H54 (cell line): ENCODE measurements at regions not wholly inside any gene's neighbourhood (a gene's known extent, or its start where the extent isn't known, plus 50 kb on each side); places are given as distances from the start of the nearest gene placed in this dataset.
"Not testable (repeated sequence)": the region's sequence is repeated elsewhere in the genome, so short reads cannot be mapped to it uniquely, and the experiment has no call there.

Experiments used
- DNase-seq: peaks from one replicate; pipeline ENCODE4 v3.0.0; 2011; ENCODE audit warnings: low spot score, mixed read lengths; ENCODE audit not compliant: insufficient read length
- FAIRE-seq: peaks from 3 replicates; lab custom pipeline; 2011; peaks lifted over from hg19 to GRCh38; lab: Jason Lieb, UNC
- POLR2A ChIP-seq: IDR thresholded peaks from 2 replicates; pipeline ENCODE4 v1.6.1; 2011; ENCODE audit warnings: low read depth, mild to moderate bottlenecking, low read length

DNA sequence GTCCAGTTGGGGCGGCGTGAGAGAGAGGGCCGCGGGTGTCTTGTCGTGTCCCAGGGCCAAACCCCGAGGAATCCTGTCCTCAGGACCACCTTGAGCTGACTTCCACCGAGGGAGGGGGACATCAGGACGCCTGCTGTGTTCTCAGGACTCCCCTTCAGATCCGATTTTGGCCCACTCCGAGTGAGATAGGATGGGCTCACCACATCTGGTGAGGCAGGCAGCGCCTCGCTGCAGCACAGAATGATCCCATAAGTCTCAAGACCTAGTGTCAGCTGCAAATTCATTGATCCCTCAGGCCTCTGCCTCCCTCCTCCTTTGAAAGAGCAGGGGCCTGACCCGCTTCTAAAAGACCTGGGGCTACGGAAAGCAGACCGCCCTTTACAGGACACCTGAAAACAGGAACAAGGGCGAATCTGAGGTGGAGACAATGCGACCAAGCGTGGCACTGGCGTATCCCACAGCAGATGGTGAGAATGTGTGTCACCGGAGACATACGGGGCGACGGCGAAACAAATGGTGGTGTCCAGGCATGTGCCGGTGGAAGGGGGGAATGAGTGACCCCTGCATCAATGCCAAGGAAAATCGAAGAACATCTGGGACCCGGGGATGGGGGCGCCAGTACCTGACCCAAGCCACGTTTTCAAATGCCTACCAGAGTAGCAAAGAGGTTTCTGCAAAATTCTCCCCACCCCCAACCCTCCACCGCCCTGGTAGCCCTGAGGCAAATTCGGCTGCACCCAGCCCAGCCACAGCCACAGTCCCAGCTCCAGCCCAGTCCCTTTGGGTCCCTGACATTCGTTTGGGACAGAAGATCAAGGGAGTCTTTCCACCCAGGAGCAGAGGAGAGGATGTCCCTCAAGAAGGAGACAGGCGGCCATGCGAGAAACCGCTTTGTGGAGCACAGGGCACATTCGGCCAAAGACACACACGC lies 162.1 kb upstream of the ZNF337 start:
- DNase-seq (no peak), FAIRE-seq (no peak)
- TF ChIP-seq POLR2A = no peak

DNA sequence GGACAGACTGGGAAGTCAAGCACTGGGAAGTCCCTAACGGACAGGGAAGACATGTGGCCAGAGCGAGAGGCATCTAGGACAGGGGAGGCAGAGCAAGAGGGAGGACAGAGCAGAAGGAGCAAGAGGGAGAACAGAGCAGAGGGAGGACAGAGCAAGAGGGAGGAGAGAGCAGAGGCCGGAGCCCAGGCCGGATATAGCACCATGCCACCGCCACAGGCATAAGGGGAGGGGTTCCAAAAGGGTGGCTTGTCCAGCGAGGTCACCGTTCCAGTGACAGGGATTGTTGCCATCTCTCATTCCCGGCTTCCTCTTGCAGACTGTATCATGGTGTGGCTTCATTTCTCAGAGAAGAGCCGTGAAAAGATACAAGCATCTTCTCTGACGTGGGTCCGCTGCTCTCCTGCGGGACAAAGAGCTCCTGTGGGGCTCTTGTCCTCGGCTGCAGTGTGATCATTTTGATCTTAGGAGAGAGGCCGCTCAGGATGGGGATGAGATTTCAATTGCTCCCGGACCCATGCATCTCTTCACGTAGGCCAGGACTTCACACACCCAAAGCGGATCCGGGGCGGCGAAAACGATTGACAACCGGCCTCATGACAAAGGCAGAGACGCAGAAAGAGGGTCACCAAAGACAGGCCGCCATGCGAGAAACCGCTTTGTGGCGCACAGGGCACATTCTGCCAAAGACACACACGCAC lies 160.6 kb upstream of the ZNF337 start:
- not testable (repeated sequence) for FAIRE-seq

DNA sequence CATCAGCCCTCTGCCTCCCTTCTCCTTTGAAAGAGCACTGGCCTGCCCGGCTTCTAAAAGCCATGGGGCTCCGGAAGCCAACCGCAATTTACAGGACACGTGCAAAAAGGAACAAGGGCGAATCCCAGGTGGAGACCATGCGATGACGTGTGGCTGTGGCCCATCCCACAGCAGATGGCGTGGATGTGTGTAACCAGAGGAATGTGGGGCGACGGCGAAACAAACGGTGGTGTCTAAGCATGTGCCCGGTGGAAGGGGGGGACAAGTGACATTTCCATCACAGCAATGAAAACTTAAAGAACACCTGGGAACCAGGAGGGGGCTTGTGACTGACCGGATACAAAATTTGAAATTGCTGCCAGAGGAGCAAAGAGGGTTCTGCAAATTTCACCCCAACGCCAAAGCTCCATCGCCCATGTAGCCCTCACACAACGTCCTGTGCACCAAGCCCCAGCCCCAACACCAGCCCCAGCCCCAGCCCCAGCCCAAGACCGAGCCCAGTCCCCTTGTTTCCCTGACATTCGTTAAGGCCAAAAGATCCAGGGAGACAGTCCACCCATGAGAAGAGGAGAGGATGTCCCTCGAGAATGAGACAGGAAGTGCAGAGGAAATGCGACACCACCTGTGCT lies 159.7 kb upstream of the ZNF337 start:
- TF ChIP-seq POLR2A = no peak
- no peak for FAIRE-seq

More for the DNA sequence above, 160.6 kb upstream of the ZNF337 start:
- DNase-seq = not testable (repeated sequence)

DNA sequence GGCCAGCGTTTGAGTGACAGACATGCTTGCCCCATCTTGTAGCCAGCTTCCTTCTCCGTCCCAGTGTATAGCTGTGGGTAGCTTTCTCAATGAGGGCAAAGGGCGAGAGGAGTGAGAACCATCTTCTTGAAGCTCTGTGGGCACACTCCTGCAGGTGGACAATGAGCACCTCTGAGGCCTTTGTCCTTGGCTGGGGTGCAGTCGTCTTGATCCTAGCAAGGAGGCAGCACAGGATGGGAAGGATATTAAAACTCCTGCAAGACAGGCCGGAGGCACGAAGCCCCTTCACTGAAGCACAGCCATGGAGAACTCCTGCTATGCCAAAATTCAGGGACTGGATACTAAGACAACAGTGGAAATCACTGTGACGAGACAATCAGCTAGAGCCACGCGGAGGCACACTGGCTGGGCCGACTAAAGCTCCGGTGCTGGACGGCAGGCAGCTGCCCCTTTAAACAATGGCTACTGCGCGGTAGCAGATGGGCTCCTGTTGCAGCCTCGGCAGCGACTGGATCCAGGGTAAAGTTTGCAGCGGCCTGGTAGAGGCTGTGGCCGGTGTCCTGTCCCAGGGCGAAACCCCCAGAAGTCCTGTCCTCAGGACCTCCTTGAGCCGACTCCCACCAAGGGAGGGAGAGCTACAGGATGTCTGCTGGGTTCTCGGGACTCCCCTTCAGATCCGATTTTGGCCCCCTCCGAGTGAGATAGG lies 159.0 kb upstream of the ZNF337 start:
- FAIRE-seq, DNase-seq: not testable (repeated sequence)

More for the DNA sequence above, 159.7 kb upstream of the ZNF337 start:
- no peak for DNase-seq

DNA sequence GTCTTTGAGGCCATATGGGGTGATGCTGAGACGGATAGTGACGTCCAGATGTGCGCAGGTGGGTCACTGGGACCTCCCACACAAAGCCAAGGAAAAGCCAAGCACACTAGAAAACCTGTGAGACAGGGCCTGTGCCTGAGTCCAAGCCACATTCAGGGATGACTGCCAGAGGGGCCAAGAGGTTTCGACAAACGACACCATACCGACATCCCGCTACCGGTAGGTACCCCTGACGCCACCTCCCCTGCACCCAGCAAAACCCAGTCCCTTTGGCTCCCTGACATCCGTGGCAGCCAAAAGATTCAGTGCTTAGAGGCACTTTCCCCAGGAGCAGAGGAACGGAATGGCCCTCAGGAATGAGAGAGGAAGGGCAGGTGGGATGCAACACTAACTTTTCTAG lies 158.0 kb upstream of the ZNF337 start:
- FAIRE-seq, DNase-seq: not testable (repeated sequence)

DNA sequence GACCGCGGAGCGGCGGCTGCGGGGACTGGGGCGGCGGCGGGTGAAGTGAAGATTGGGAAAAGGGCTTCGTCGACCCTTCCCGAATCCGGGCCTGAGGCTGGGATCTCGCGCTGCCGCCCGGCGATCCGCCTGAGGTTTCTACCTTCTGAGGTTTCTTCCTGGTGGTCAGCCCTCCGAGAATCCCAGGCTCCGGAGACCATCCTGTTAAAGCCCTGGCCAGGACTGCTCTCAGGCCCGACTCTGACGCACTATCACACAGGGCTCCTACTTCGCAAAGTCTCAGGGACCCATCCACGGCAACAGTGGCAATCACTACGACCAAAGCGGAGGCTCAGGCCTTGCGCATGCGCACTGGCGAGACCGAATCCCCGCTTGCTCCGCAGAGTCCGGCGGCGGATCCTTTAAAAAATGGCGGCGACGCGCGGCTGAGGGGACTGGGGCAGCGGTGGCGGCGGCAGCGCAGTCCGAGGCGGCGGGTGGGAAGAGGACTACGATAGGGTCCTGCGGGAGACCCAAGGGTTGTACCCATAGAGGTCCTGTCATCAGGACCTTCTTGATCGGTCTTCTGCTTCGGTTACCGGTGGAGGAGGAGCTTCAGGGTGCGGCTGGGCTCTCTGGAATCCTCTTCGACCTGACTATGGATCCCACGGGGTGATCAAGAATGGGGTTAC lies 157.2 kb upstream of the ZNF337 start:
- peak; percentile 38 for DNase-seq
- TF ChIP-seq POLR2A = peak; percentile 42; the same call in 1 of the 2 replicates
- FAIRE-seq = not testable (repeated sequence)

DNA sequence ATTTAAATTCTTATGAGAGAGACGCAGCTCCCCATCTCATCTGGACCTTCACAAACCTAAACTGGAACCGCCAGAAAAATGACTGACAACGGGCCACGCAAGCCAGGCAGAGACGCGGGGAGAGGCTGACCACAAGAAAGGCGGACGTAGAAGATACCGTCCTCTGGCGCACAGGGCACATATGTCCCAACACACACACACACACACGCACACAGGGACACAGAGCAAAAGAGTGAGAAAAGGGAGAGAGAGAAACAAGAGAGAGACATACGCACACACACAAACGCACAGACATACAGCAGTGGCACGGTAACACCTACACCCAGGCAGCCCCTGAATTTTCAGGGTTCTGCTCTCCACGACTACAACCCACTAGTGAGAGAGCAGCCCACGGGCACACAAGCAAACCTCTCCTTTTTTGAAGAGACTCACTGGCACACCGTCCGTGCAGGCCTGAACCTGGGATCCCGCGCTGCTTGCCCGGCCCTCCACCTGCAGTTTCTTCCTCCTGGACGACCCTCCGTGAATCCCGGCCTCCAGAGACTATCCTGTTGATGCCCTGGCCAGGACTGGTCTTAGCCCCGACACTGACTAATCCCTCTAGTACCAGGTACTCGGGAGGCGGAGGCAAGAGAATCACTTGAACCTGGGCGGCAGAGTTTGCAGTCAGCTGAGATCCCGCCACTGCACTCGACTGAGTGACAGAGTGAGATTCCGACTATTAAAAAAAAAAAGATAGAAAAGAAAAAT lies 156.5 kb upstream of the ZNF337 start:
- DNase-seq, FAIRE-seq: not testable (repeated sequence)

DNA sequence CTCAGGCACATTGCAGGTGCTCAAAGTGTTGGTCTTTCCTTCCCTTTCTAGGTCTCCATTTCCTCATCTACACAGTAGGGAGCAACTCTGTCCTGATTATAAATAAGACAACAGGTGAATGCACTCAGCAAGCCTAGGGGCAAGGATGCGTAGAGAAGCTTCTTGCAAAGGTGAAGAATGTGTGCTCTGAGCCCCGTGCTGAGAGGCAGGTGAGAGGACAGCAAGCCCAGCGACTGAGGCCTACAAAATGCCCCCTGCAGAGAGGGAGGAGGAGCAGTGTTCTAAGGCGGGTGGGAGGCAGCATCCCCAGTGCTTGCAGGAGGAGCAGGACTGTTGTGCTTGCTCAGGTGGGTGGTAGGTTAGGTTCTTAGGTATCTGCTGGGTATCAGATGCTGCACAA lies 153.5 kb upstream of the ZNF337 start:
- FAIRE-seq, DNase-seq: not testable (repeated sequence)

DNA sequence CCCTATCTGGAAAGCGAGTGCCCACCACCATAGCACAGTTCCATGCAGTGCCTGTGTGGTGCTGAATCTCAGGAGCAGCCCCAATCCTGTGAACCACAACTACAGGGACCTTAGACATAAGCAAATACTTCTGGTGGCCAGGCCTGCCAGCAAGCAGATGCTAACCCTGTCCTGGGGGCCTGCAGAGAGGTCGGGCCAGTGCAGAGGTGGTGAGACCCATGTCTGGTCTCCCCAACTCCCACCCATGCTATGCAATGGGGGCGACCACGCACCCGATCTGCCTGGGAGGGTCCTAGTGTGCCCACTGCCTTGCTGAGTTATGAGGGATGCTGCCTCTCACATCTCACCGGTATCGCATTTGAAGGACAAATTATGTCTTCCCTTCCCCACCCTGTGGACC lies 151.6 kb upstream of the ZNF337 start:
- FAIRE-seq (no peak), DNase-seq (no peak)
- TF ChIP-seq POLR2A = no peak

DNA sequence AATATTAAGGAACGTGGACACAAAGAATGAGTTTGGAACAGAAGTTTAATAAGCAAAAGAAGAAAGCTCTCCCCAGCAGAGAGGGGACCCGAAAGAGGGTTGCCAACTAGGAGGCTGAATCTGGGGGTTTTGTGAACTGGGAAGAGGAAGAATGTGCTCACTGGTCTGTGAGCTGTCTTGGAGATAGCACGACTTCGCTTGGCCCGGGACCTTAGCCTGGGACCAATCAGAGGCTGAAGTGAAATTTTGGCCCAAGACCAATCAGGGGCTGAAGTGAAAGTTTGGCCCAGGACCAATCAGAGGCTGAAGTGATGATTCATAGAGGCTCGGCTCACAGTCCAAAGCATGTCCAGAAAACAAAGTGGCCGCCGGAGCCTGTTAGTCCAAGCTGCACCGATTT lies 148.0 kb upstream of the ZNF337 start:
- FAIRE-seq, DNase-seq: not testable (repeated sequence)

DNA sequence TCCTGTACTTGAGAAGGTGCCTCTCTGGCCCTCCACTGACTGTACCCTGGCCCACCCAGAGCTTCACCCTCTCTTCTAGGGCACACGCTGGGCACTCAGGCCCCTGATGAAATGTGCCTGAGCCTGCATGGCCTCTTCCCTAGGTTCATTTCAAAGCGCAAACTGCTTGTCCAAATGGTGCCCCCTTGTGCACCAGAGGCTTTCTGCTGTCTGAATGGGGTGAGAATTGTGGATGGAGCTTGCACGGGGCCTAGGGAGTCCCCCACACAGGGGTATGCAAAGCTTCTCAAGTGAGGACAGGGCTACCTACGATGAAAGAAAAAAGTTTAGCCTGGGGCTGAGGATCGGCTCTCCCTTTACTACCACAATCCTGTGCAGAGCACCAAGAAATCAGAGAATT lies 116.9 kb upstream of the ZNF337 start:
- DNase-seq, FAIRE-seq: not testable (repeated sequence)

DNA sequence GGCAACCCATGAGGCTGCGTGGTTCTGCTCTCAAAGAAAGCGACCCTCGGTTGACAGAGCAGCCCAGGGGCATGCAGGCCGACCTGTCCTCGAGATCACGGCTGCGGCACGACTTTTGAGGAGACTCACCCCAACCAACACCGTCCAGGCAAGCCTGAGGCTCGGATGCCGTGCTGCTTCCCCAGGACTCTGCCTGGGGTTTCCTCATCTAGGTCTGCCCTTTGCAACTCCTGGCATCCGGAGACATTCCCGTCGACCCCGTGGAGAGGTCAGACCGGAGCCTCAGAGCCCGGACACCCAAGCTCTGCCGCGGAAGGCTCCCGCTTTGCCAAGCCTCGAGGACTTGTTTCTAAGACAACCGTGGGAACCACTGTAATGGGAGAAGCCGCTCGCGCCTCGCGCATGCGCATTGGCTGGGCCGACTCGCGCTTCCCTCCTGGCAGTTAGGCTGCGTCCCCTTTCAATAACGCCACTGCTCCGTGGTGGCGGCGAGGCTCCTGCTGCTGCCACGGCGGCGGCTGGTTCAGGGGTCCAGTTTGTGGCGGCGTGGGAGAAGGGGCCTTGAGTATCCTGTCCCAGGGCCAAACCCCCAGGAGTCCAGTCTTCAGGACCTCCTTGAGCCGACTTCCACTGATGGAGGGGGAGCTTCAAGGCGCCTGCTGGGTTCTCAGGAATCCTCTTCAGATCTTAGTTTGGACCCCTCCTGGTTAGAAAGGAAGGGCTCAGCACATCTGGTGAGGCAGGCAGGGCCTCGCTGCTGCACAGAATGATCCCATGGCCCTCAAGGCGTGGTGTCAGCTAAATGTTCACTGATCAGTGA lies 101.7 kb upstream of the ZNF337 start:
- DNase-seq, FAIRE-seq: not testable (repeated sequence)

DNA sequence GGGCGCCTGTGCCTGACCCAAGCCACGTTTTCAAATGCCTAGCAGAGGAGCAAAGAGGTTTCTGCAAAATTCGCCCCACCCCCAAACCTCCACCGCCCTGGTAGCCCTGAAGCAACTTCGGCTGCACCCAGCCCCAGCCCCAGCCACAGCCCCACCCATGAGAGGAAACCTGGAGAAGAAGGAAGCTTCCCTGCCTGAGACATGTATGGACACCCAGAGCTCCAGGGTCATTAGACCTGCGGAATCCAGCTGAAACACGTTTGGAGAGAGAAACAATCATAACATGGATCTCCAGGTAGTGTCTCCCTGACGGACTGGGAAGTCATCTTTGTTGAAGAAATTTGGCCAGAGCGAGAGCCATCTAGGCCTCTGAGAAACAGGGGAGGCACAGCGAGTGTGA lies 100.4 kb upstream of the ZNF337 start:
- not testable (repeated sequence) for FAIRE-seq, DNase-seq

DNA sequence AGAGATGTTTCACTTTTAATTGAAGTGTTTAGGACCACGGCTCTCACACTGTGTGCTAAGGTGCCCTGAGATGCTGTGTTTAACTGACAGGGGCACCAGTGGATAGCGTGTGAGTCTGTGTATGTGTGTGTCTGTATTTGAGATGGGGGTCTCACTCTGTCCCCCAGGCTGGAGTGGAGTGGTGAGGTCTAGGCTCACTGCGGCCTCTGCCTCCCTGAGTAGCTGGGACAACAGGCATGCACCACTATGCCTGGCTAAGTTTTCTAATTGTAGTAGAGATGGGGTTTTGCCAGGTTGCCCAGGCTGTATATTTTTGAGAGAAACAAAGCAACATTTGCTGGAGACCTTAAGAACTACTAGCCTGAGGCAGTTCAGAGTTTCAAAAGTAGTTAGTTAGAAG lies 80.6 kb upstream of the ZNF337 start:
- FAIRE-seq = not testable (repeated sequence)

DNA sequence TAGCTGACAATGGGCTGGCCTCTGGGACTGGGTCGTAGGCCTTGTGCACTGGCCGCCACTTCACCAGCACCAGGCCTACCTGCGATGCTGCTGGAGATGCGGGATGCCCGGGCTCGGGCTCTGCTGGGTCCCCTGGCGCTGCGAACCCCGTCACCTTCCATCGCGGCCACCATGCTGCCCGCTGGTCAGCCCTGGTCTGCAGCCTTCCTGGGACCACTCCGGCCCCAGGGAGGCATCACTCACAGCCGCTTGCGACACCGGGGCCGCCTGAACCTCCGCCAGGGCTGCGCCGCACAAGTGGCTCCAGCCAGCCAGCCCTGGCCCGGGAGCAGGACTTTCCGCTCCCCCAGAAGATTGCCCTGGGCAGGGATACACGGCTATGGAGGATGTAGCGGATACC lies 78.1 kb upstream of the ZNF337 start:
- not testable (repeated sequence) for FAIRE-seq, DNase-seq

More for the DNA sequence above, 80.6 kb upstream of the ZNF337 start:
- DNase-seq = not testable (repeated sequence)

DNA sequence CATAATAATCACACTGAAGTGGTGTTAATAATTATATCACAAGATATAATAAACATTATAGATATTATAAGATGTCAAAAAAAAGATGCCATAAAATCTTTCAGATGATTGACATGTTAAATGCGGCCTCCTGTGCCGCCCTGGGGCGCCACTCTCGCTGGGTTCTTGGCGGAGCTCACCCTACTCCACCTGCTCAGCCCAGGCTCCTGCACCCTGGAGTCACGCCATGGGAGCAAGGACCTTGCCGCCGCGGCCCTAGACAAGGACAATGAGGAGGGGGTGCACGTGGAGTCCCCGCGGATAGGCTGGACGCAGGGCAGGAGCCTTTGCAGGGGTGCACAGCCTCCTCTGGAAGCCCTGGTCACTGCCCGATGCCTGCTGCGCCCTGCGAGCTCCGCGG lies 77.5 kb upstream of the ZNF337 start:
- not testable (repeated sequence) for FAIRE-seq, DNase-seq

DNA sequence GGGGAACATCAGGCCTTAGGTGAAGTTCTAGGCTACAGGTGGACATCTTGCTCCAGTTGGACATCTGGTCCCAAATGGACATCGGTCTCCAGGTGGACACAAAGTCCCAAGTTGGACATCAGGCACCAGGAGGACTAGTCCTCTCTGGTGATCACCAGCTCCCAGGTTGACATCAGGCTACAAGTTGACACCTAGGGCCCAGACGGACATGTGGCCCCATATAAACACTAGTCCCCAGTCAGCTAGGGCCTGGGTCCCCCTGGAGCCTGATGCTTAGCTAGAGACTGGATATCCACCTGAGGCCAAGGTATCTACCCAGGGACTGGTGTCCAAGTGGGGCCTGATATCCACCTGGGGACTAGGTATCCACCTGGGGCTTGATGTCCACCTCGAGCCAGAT lies 75.8 kb upstream of the ZNF337 start:
- FAIRE-seq, DNase-seq: not testable (repeated sequence)
